Effector CD4-positive, alpha-beta T cell (primary cell): ENCODE measurements at regions not wholly inside any gene's neighbourhood (a gene's known extent, or its start where the extent isn't known, plus 50 kb on each side); places are given as distances from the start of the nearest gene placed in this dataset.
"Not testable (repeated sequence)": the region's sequence is repeated elsewhere in the genome, so short reads cannot be mapped to it uniquely, and the experiment has no call there.

Experiments
- DNase-seq: peaks from one replicate; pipeline ENCODE4 v3.0.0-alpha.2; 2020

- DNase-seq, result not testable (repeated sequence)
Observed at GRCh38 chr15:77896147-77897112, 181.1 kb downstream of the TBC1D2B start.

GRCh38 chr15:77895742-77896141 is 181.8 kb downstream of the TBC1D2B start:
- DNase-seq, result no peak

- DNase-seq, result not testable (repeated sequence)
Observed at GRCh38 chr15:77895145-77895544, 182.4 kb downstream of the TBC1D2B start.

- not testable (repeated sequence) for DNase-seq
Observed at GRCh38 chr15:77893671-77894640, 183.6 kb downstream of the TBC1D2B start.

GRCh38 chr15:77893246-77893645 is 184.3 kb downstream of the TBC1D2B start:
- not testable (repeated sequence) for DNase-seq

GRCh38 chr15:77892335-77892734 is 185.2 kb downstream of the TBC1D2B start:
- no peak for DNase-seq

GRCh38 chr15:77891862-77892261 is 185.6 kb downstream of the TBC1D2B start:
- DNase-seq, result not testable (repeated sequence)

- not testable (repeated sequence) for DNase-seq
Observed at GRCh38 chr15:77890911-77891801, 186.4 kb downstream of the TBC1D2B start.

GRCh38 chr15:77889828-77890725 is 187.4 kb downstream of the TBC1D2B start:
- not testable (repeated sequence) for DNase-seq

- DNase-seq, result no peak
Observed at GRCh38 chr15:77889009-77889806, 188.3 kb downstream of the TBC1D2B start.

- DNase-seq, result not testable (repeated sequence)
Observed at GRCh38 chr15:77887563-77888429, 189.7 kb downstream of the TBC1D2B start.

- no peak for DNase-seq
Observed at GRCh38 chr15:77886805-77887448, 190.6 kb downstream of the TBC1D2B start.

- DNase-seq, result not testable (repeated sequence)
Observed at GRCh38 chr15:77885877-77886500, 191.5 kb downstream of the TBC1D2B start.

- not testable (repeated sequence) for DNase-seq
Observed at GRCh38 chr15:77883012-77883411, 194.5 kb downstream of the TBC1D2B start.

GRCh38 chr15:77881950-77882349 is 195.6 kb downstream of the TBC1D2B start:
- no peak for DNase-seq

- DNase-seq, result not testable (repeated sequence)
Observed at GRCh38 chr15:77881535-77881934, 196.0 kb downstream of the TBC1D2B start.

- DNase-seq, result not testable (repeated sequence)
Observed at GRCh38 chr15:77879466-77879865, 198.0 kb downstream of the TBC1D2B start.
